NCI-H1436 treated with DMSO at 0.1 percent for 48 hours (cell line): ENCODE measurements at regions not wholly inside any gene's neighbourhood (a gene's known extent, or its start where the extent isn't known, plus 50 kb on each side); places are given as distances from the start of the nearest gene placed in this dataset.
"Not testable (repeated sequence)": the region's sequence is repeated elsewhere in the genome, so short reads cannot be mapped to it uniquely, and the experiment has no call there.

Experiments
- DNase-seq: peaks from one replicate; lab custom pipeline; 2025; lab: John Stamatoyannopoulos, UW

DNA sequence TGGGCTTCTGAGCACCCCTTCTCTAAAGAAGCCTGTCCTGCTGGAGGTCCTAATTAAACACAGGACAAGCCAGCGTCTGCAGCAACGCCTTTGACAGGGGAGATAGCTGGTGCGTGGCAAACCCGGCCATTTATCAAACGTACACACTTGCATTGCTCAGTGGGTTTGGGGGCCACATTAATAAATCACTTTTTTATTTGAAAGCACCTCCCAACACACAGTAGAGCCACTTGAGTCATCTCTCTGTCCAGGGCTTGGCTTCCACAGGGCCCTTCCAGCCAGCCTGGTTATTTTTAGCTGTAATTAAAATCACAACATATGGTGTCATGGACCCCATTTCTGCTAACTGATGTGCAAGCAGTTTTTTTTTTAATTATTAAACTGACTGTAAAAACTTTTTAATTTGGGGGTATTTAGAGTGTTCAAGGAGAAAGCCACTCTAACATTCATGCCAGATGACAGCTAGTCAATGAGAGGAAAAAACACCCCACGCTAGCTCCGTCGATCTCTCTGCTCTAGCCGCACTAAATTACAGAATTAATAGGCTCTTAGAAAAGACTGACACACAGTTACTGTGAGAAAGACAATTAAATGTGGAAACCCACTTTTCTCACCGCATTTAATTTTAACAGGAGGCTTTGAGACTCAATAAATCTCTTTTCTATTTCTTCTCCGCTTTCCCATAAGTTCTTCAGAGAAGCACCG lies 201.0 kb upstream of the WSCD1 start:
- no peak for DNase-seq

DNA sequence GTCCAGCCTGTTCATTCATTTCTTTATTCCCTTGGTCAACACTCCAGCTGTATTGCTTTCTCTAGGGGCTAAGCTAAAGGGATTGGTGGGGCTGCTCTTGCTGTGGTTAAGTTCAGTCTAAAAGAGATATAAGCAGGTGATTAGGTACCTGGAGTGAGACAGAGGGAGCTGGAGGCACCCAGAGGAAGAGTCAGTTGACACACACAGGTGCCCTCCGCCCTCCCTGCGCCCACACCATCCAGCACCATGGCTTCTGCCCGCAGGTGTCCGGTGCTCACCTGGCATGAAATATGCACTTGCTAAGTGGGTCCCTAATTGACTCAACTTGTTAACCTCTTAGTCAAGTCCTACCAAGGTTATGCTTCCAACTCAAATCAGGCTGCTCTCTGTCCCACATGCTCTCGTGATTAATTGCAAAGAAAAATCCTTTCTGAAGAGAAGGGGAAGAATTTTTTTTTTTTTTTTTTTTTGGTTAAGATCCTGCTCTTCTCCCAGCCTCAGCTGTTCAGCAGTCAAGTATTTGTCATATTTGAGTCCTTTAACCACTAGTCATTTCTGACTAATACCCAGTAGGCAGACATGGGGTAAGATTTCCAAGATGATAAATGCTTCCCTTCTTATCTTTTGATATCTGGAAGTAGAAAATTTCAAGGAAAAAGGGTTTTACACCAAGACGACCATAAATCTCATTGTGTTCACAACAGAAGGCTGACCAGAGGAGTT lies 199.8 kb upstream of the WSCD1 start:
- DNase-seq: no peak

DNA sequence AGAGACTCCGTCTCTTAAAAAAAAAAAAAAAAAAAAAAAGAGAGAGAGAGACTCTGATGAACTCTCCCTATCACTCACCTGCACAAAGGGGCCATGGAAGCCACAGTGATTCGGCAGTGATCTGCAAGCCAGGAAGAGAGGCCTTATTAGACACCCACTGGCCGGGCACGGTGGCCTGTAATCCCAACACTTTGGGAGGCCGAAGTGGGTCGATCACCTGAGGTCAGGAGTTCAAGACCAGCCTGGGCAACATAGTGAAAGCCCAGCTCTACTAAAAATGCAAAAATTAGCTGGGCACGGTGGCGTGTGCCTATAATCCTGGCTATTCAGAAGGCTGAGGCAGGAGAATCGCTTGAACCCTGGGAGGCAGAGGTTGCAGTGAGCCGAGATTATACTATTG lies 198.5 kb upstream of the WSCD1 start:
- DNase-seq: no peak

DNA sequence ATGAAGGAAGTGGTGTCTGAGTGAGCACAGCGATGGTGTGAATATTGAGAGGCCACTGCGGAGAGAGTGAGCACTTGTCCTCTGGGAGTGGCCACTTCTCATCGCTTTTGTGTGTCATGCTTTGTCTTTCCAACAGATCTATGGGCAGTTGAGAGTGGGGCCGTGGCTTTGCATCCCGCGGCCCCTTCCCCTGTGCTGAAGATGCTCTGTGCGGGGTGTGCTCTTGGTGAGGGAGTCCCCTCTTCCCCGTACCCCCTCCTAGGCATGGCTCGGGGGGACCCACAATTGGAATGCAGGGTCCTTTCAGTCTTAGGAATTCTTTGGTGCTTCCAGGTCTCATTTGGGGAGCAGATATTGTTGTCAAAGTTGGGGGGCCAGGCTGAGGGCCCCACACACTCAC lies 197.3 kb upstream of the WSCD1 start:
- no peak for DNase-seq

DNA sequence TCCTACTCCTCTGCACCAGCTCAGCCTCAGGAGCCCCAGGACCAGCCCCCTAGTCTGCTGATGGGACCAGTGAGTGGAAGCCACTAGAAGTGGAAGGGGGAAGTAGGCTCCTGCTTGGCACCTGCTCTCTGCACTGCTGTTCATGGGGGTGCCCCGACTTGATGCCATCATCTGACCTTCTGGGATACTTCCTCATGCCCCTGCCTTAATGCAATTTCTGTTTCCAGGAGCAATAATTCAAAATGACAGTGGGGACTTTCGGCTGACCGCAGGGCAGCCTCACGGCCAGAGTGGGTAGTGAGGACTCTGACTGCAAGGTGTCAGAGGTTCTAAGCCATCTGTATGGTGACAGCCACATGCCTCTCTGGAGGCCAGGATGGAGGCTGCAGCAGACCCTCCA lies 196.4 kb upstream of the WSCD1 start:
- DNase-seq: no peak

DNA sequence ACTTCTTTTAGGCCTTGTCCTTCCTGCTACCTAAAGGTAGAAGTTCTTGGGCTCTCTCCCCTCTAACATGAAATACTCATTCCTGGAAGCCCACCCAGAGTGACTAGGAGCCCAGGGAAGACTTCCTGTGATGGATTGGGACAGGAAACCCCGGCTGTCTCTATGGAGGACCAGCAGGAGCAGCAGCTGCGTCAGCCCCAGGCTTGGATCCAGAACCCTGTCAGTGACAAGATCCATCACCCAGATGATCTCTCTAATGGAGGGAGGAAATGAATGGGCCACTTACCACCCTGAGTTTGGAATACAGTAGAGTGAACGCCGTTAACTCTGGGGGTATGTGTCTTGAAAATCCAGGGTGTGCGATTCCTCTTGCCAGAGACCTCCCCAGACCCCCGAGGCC lies 195.7 kb upstream of the WSCD1 start:
- DNase-seq: no peak

DNA sequence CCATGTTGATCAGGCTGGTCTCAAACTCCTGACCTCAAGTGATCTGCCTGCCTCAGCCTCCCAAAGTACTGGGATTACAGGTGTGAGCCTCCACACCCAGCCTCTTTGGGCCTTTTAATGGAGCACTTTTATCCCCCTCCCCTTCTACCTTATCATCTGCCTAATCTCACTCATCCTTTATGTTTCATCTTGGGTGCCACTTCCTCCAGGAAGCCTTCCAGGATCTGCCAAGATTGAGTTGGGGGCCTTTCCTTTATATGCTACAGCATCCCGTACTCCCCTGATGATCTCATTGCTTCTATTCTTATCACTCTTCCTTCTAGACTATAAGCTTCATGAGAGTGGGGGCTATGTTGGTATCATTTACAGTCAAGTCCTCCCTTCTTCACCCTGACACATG lies 192.8 kb upstream of the WSCD1 start:
- DNase-seq: no peak

DNA sequence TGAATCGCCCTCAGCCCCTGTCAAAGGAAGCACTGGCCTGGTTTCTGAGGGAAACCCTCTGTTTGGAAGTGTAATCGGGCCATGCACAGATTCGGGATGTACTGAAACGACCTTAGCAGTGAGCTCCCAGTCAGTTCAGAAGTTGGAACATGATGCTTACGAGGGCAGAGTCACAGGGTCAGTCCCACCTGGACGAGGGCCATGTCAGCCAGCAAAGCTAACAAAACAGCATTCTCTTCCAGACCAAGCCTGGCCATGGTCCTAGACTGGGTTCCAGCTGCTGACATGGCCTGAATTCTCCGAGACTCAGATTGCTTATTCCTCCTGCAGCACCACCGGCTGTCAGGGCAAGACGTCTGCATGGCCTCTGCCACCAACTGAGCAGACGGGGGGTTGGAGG lies 192.2 kb upstream of the WSCD1 start:
- no peak for DNase-seq

DNA sequence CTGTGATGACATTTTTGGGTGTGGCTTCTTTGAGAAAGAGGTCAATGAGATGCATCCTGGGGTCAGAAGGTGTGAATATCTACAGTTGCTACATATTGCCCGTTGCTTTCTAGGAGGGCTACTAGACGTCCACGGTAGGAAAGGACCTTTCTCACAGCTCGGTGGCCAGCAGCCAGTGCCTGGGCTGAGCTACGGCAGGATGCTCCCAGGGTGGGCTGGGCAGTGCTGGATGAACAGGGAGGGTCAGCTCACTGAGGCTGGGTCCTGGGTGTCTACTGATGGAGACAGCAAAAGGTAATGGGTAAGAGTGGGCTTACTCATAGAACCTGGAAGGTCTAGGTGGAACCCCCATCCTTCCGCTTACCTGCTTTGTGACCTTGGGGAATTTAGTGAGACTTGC lies 188.3 kb upstream of the WSCD1 start:
- DNase-seq: no peak

DNA sequence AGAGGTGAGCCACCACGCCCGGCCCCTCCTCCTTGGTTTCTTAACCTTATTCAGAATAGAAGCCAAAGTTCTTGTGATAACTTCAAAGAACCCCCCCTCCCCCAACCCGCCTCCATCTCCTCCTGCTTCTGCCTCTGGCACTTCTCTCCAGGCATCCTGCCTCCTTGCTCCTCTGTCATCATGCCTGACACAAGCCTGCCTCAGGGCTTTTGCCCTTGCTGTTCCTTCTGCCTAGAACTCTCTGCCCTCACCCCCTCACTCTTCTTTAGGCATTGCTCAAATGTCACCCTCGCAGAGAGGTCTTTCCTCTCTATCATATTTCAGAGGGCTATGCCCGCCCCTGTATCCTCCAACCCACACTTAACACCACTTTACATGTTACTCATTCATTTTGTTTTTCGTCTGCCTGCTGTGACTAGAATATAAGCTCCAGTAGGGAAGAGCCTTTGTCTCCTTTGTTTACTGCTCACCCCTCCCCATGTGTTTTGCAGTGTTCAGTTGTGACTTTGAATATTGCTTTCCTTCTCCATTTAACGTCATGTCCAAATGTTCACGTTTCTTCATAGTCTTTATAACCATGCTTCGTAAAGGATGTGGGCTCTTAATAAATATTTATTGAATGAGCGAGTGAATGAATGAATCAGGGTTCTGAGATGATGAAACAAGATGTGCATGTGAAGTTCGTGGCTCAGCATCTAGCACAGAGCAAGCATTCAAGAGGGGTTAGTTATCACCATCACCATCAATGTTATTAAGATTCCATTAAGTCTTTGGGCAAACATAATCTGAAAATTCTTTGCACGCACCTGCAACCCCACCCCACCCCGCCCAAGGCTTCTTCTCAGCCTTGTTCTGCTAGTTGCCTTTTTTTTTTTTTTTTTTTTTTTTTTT lies 186.2 kb upstream of the WSCD1 start:
- no peak for DNase-seq

DNA sequence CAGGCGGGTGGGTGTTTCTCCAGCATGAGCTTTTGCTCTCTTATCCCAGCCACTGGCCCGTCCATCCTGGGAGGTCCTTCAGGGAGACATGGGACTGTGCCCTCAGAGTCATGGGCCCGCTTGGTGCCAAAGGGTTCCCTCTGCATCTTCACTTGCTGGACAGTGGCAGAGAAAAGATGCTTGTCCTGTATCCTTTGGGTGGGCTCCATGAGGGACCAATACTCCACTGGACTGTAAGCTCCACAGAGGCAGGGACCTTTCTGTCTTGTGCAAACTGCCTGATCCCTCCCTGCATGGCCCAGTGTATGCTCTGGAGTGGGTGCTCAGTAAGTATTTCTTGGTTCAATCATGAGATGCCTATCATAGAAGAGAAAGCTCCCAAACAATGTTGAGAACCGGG lies 184.8 kb upstream of the WSCD1 start:
- DNase-seq: no peak

DNA sequence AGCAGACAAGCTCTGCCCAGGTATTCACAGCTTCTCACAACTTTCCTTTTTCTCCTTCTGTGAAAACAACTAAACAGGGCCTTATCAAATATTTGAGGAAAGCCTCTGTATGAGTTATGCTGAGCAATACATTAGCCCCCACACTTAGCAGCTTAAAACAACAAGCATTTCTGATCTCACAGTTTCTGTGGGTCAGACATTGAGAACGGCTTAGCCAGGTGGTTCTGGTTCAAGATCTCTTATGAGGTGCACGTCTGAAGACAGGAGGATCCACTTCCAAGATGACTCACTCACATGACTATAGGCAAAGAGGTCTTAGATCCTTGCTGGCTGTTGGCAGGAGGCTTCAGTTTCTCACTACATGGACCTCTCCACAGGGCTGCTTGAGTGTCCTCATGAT lies 181.4 kb upstream of the WSCD1 start:
- no peak for DNase-seq

DNA sequence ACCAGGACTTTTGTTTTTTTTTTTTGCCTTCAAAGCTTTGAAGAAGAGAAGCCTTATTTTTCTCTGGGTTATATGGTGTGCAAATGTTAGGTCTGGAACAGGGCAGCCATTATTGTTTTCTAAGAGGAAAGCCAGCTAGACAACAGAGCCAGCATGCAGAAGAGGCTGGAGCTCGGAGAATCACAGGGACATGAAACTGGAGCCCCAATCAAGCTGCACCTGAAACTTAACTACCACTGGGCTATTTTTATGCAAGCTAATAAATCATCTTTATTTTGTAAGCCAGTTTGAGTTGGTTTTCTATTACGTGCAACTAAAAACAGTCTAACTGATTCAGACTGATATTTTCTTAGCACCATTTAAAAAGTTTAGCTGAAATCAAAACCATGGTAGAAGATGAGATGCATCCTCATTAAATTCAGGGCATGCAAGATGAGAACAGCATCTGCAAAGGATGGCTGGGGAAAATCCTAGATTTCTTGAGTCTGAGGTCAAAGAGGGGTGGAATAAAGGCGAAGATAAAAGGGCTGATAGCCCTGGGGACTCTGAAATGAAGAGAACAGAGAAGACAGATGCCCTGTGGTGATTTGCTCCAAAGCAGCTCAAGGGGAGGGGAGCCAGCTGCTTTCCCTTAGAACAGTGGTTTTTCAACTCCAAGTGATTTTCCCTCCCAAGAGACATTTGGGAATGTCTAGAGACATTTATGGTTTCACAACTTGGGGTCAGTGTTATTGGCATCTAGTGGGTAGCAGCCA lies 177.1 kb upstream of the WSCD1 start:
- DNase-seq: no peak

DNA sequence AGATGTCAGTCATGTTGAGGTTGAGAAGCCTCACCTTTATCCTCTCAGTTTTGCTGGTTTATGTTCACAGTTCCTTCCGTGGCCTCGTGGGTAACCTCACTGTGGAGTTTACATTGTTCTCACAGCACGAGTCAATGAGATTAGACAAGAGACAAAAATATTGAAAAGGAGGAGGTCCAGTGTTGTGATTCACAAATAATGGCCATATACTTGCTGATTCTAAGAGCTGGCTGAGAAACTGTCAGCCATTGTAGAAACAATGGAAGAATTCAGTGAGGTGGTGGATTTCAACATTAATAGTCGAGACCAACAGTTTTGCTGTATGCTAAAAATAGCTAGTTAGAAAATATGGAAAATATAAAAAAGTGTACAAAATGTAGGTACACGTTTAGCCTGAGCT lies 176.4 kb upstream of the WSCD1 start:
- no peak for DNase-seq

DNA sequence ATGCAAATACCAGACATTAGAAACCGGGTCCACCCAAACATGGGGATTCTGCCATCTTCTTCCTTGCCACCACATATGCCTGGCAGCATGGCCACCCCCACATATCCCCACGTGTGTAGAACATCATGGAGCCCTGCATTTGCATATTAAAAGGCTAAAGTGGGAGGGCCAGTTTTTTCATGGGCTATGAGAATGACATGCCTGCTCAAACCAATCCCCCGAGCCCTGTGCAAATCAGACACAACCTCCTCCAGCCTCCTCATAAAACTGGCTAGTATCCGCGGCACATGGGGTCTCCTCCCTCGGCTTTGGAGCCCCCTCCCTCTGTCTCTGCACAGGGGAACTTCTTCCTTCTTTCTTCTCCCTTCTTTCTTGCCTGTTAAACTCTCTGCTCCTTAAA lies 174.9 kb upstream of the WSCD1 start:
- no peak for DNase-seq

DNA sequence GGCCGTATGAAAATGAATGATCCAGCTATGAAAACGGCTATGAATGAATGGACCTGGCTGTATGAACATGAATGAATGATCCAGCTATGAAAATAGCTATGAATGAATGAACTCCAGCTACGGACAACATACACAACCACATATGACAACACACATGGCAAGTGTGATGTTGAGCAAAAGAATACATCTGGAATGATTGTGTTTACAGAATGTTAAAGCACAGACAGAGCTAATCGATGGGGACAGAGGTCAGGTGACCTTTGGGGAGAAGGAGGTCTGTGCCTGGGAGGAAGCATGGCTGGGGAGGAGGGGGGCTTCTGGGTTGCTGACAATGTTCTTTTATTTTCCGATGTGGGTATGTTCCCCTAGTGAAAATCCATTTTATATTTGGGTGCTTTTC lies 174.0 kb upstream of the WSCD1 start:
- DNase-seq: no peak

DNA sequence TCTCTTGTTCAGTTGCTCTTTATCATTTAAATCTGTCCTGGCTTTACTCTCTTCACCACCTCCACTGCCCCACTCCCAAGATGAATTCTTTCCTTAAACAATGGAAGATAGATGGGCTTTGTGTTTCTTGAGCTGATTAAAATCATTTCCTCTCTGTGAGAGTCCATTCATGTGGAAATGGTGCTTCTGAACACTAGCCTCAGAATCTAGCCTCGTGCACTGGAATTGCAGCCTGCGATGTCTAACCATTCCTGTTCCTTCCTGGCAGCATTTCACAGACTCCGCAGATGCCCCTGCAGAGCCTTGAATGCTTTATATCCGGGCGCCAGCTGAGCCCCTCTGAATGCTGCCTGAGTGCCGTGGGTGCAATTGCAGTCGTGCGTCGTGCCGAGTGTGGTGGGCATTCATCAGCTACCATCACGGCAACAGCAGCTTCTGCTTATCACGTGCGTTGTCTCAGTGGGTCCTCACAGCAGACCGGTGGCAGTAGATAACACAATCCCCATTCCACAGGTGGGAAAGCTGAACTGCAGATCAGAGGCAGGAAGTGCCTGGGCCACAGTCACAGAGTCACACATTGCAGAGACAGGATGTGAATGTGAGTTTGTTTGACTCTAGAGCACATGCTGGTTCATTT lies 172.8 kb upstream of the WSCD1 start:
- no peak for DNase-seq

DNA sequence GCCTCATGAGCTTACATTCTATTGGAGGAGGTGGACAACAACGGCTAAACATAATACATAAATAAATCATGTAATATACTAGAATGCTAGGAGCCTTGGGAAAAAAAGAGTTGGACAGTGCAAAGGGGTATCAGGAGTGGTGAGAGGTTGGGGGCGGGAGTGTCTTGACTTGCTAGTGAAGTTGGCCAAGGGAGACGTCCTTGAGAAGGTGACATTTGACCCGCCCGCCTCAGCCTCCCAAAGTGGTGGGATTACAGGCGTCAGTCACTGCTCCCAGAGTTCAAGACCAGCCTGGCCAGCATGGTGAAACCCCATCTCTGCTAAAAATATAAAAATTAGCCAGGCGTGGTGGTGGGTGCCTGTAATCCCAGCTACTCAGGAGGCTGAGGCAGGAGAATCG lies 172.2 kb upstream of the WSCD1 start:
- not testable (repeated sequence) for DNase-seq

DNA sequence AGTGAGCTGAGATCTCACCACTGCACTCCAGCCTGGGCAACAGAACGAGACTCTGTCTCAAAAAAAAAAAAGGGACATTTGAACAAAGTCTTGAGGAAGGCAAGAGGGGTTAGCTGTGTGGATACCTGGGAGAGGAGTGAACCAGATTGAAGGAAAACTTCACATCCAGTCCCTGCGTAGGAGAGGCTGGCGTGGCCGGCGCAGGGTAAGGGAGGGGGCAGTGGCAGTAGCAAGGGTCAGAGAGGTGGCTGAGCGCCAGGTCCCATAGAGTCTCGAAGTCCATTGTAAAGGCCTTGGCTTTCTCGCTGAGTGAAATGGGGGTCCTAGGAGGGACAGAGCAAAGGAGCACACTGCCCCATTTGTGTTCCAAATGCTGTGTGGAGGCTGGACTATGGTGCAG lies 171.8 kb upstream of the WSCD1 start:
- DNase-seq: no peak

DNA sequence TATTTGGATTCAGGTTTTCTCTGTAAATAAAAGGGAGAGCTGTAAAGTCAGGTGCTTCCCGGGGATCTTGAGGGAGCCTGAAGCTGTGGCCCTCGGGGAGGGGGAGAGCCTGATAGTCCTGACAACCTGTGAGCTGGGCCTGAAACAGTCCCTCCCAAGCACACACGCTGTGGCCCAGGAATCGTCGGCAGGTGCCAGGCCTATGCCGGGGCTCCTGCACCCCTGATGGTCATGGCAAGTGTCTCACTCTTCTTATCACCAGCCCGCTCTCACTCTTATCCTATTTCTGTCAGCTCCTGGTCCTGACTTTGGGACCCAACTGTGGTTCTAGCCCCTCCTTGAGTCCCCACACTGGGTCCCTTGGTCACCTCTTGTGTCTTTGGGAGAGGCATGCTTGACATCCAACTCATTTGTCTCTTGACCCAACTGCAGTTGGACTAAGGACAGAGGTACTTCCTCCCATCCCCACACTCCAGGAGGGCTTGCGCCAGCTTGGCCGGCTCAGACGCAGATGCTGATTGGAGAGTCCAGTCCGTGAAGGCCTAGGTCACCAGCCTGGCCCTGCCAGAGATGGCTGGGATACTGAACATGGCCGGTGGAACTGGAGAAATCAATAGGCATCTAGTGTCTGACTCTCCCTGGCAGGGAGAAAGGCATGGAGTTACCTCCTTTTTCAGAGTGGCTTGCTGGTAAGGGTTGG lies 170.5 kb upstream of the WSCD1 start:
- DNase-seq: no peak

DNA sequence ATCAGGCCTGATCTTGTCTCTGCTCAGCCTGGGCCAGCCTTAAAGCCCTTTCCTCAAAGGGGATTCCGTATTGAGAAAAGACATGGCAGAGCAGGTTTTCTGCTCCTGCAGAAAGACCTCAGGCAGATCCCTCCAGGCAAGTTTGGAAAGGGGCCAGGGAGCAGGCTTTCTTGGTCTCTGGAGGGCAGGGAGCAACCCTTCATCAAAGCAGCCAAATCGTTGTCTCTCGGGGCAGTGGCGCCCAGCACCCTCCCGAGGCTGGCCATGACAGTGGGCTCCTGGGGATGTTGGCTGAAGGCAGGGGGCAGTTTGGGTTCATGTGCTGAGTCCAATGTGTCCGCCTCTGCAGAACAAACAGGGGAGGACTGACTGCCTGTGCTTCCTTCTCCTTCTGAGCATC lies 168.4 kb upstream of the WSCD1 start:
- DNase-seq: no peak
